Hindlimb muscle (tissue), 1 donor: ENCODE measurements at regions not wholly inside any gene's neighbourhood (a gene's known extent, or its start where the extent isn't known, plus 50 kb on each side); places are given as distances from the start of the nearest gene placed in this dataset.

ENCODE experiments used
- DNase-seq: peaks from one replicate; pipeline ENCODE4 v3.0.0-alpha.2; 2013

DNA sequence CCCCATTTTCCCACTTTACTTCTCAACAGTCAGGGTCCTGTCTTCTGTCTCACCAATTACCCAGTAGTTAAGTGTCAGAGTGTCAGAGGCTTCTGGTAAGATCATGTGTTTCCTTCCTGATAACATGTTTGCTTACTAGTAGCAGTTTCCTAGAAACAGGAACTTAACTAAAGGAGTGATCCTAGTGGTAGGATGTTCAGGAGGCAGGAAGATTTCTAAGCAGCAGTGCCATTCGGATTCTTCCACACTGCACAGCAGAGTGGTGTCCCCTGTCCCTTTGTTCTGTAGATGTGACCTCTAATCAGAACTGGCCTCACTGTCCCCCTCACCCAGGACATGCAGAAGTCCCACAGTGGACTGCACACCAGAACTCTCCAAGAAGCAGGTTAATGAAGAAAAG lies 221.8 kb upstream of the OSR1 start:
- DNase-seq: no peak

DNA sequence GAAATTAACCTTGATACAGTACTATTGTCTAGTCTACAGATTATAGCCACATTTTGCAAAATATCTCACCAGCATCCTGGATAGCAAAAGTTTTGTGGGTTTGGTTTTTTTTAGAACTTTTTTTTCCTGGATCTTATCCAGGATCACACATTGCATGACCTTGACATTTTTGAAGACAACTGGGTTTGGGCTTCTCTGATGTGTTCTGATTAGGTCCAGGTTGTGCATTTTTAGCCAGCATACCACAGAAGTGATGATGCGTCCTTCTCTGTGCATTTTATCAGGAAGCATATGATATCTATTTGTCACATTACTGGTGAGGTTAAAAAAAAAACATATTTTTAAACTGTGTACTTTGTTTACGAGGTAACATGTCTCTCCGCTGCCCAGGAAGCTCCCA lies 221.0 kb upstream of the OSR1 start:
- no peak for DNase-seq

DNA sequence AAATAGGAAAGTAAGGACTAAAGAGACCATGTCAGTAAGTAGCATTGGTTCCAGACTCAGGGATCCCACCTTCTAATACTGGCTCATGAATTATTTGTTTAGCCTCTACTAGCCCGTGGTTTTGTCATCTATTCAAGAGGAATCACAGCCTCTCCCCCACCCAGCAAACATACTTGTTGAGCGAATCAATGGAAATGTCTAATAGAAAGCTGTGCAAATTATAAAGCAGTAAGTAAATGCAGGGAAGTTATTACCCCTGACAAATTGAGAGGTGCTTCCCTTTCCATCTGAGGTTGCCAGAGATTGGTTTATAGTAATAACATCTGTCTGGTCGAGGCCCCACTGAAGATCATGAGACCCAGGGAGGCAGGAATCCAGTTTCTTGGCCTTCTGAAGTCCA lies 219.3 kb upstream of the OSR1 start:
- no peak for DNase-seq

DNA sequence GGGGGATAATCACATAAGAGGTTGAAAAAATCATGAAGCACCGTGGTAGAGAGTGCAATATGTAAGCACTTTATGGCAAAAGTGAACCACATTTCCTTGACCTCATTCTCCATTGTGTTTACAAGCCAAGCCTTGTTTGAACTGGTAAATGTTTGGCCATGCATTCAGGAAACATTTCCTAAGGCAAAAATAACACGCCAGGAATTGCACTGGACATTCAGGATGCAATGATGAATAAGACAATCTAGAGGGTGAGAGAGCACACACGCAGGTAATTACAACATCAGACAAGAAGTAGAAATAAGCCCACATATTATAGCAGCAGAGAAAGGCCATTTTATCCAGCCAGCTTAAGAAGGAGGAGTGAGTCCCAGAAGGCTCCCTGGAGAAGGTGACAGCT lies 218.0 kb upstream of the OSR1 start:
- no peak for DNase-seq

DNA sequence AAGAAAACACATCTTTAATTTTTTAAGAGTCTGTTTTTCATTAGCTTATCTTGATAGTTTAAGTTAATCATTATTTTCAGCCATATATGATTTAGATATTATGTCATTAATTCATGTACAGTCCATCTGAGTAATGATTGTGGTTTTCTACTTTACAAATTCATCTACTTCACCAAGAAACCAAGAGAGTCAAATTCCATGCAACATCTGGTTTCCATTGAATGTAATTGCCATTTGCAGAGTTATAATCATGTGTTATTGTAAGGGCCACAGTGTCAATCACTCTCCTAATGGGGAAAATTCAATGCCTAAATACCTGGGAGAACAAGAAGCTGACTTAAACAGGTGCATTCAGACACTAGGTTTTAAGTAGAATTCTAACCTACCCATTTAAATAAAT lies 217.2 kb upstream of the OSR1 start:
- no peak for DNase-seq

DNA sequence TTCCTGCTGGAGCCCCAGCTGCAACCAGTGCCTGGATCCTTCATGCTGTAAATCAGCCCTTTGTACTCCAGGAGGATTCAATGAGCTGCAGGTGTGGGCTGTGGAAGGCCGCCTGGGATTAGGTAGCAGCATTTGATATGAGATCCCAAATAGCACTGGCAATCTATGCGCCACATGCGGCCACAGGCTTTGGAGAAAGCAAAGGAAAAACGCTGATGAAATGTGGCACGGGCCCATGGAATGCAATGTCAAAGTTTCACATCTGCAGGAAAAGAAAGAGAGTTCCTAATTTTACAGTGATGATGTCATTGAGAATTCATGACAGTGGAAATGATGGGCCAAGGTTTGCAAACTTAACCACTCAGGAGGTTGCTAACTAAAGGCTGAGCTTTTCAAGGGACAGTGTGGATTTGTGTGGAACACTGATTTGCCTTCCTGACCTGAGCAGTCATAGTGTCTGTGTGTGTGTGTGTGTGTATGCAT lies 216.4 kb upstream of the OSR1 start:
- peak; percentile 89 for DNase-seq

DNA sequence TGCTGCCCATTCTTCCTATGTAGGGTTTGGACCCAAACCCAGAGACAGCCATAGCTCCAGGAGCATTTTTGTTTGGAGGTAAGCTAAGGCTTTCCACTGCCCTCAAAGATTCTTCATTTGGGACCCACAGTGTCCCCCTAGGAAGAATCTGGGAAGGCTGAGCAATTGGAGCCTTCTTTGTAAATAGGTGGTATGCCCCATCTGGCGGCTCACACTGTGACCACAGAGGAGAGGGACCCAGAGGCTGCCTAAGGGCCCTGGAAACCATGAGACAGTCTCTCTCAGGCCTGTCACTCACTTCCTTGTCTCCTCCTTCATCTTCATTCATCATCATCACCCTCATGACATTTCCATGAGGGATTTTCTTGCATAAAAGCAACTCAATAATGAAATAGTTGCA lies 215.4 kb upstream of the OSR1 start:
- no peak for DNase-seq

DNA sequence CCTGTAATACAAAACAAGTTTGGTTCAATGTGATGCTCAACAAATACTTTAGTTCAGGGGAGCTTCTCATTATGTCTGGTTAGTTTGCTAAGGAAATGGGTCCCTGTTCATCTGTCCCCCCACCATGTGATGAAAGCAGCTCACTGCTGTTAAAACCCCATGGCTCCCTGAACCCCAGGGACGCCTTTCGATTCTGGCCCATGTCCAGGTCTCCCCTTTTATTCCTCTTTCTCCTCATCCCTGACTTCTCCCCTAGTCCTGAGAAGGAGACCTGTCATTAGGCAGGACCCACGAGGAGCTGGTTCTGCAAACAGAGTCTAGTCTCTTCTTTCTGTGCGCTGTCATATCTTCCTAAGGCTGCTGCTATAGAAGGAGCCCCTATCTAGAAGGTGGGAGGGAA lies 213.3 kb upstream of the OSR1 start:
- no peak for DNase-seq

DNA sequence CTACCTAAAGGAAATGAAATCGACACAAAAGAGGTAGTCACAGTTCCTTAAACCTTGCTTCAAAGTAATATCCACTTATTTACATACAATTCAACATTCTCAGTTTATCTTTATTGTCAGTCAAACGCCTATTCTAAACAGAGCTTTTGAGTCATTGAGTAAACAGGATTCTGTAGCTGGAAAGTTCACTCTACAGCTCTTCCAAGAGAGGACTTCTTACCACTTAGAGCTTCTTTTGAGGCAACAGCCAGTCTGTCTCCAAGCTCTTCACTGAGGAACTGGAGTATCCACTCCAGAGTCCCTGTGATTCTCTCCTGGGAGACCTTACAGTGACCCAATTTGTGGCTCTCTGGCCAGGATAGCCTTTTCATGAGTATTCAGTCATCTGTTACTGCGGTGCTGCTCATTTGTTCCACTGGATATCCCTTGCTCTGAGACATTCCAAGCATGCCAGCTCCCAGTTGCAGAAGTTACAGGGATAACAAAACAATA lies 210.9 kb upstream of the OSR1 start:
- no peak for DNase-seq

DNA sequence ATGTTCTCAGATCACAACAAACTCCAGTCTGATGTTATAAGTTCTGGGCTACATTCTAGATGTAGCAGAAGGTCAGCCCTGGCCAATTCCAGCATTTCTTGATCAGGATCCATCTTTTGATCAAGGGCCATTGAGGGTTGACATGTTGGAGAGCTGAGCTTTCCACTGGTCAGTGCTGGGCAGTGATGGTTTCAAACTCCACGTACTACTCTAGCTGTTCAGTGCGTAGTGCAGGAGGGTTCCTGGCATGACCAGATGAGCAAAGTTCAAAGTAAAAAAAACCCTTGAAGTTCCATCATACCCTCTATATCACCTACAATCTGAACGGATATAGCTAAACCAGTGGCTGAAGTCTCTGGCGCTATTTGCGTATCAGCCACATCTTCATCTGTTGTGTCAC lies 210.4 kb upstream of the OSR1 start:
- no peak for DNase-seq

DNA sequence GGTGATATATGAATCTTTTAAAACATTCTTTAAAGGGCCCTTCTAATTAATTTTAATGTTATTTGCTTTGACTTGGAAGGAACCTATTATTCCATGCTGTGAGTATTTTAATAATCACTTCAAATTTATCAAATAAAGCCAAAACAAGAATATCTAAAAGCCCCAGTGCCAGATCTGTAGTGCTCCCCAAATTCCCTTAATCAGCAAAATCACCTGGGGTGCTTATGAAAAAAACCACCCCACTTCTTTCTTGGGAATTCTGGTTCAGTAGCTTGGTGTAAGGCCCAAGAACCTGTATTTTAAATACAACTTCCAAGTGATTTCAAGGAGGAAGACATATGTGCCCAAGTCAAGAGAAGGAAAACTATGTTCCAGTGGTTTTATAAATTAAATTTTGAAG lies 202.4 kb upstream of the OSR1 start:
- no peak for DNase-seq

DNA sequence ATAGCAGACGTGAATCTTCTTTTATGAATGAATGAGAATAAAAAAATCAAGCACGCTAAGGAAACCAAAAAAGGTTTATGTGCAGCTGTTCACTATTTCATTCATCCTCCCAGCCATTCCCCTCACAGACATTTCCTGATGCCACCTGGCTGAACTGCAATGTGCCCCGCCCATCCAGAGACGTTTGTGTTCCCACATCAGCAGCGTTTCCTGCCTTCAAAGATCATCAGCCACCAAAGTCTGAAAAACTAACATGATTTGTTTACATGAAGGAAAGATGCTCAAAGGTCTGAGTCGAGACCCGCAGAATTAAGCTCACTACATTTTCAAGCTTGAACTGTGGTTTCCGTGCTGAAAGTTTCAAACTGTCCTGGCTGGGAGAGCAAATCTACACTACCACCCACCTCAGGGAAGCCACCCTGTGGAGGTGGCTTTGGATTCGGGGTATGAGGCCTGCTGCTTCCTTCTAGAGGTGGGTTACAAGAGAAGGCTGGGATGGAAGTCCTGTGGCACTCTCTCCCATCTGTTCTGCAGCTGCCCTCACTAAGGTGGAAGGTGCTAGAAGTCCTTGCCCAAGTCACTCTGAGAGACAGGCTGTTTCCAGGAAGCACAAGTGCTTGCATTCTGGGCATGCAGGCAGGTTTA lies 201.3 kb upstream of the OSR1 start:
- DNase-seq: no peak

DNA sequence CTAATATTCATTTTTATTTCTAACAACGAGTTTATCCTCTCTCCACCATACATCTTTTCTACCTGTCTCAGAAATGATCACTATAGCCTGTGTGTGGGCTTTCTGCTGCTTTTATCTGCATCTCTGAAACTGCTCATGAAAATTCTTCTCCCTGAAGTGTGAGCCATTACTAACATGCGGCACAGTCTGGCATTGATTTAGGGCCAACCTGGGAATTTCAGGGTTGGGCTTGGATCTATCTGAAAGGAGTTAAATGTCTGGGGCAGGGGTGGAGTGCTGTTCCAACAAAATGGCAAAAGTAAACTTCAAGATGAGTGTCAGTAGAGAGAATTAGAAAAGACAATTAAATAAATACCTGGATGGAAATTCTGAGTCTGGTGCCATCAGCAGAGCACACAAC lies 198.2 kb upstream of the OSR1 start:
- DNase-seq: no peak

DNA sequence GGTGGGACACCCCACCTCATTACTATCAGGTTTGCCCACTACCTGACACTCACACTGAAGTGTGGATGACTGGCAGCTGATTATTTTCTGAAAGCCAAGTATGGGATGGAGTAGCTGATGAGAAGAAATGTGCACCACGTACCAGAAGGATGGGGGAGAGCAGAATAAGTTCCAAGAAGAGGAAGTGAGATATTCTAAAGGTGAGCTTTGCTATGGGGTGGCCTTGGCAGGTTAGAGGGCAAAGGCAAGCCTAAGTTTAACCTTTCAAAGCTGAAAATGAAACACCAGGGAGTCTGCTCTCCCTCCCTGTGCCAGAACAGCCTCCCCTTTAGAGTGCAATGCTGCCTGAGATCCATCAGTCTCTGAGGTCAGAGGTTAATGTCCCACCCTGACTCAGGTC lies 196.1 kb upstream of the OSR1 start:
- no peak for DNase-seq

DNA sequence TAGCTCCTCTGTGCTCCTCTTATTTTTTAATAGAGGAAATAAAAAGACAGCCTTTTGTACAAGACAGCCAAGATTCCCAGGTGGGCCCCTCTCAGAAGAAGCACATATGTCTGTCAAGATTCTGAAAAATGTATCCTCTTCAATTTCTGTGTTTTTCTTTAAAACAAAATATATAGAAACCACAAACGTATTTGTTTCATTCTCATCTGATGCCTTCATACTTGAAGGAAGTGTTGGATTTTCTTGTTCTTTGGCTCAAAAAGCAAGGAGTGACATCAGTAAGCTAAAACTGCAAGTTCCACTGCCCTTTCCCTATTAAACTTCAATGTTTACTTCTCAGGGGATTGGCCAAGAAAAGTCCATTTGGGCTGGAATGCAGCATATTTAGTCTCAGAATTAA lies 193.8 kb upstream of the OSR1 start:
- no peak for DNase-seq

DNA sequence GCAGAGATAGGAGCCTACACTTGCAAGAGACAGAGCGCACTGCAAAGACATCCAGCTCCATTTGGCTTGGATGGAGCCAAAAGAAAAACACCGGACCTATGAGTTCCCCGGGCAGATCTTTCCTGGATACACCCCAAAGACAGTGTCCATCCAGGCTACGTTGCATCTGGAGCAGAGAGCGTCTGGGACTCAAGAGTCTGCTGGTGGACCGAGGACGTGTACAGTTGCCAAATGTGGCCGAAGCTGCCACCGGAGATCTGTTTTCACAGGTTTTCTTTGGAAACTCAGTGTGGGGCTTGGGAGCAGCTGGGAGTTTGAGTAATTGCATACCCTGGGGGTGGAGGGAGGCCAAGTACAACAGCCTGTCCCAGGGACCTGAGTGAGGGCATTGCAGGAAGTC lies 192.3 kb upstream of the OSR1 start:
- DNase-seq: no peak

DNA sequence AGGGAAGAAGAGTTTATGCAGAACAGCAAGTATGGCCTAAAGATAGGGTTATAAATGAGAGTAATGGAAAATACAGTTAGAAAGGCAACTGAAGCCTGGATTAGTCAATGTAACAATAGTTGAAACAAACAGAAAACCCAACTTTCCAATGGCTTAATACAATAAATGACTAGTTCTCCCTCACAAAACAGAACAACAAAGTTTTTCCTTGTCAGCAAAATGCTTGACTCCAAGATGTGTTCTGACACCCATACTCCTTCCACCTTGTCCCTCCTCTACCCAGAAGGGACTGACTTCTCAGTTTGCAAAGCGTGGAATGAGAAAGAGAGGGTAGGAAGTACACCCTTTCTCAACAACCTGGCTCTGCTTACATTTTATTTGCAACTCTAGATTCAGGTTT lies 191.4 kb upstream of the OSR1 start:
- no peak for DNase-seq

DNA sequence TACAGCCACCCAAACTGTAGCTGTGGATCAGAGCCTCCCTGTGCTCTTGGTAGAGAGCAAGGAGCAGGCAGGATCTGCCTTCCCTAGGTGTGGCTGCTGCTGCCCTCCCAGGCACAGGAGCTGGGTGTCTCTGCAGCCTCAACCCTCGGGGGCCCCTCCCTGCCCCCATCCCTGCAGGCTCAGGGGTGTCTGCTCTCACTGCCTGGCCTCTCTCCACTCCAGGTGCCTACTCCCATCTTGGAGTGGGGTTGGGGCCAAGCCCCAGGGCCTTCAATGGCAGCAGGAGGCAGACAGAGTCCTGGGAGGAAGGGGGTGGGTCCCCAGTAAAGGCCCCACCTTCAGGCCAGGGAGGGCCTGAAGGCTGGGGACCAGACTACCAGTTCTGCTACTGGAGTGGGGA lies 189.7 kb upstream of the OSR1 start:
- no peak for DNase-seq

DNA sequence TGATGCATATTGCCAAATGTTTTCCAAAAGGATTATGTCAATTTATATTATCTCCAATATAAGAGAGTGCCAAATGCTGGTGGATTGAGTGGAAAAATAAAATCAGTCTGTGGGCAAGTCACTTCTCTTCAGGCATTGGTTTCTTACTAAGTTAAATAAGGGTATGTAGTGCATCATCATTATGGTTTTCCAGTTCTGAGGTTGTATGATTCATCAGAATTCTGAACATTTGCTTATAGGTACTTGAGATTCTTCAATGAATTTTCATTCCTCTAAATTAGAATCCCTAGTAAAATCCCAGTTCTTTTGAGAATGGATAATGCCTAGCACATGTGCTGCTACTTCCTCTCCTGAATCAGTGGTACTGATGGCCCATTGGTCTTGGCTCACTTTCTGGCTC lies 188.9 kb upstream of the OSR1 start:
- no peak for DNase-seq

DNA sequence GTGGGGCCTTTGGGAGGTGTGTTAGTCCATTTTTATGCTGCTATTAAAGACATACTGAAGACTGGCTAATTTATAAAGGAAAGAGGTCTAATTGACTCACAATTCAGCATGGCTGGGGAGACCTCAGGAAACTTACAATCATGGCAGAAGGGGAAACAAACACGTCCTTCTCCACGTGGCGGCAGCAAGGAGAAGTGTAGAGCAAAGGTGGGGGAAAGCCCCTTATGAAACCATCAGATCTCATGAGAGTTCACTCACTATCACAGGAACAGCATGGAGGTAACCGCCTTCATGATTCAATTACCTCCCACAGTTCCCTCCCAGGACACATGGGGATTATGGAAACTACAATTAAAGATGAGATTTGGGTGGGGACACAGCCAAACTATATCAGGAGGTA lies 187.1 kb upstream of the OSR1 start:
- no peak for DNase-seq

DNA sequence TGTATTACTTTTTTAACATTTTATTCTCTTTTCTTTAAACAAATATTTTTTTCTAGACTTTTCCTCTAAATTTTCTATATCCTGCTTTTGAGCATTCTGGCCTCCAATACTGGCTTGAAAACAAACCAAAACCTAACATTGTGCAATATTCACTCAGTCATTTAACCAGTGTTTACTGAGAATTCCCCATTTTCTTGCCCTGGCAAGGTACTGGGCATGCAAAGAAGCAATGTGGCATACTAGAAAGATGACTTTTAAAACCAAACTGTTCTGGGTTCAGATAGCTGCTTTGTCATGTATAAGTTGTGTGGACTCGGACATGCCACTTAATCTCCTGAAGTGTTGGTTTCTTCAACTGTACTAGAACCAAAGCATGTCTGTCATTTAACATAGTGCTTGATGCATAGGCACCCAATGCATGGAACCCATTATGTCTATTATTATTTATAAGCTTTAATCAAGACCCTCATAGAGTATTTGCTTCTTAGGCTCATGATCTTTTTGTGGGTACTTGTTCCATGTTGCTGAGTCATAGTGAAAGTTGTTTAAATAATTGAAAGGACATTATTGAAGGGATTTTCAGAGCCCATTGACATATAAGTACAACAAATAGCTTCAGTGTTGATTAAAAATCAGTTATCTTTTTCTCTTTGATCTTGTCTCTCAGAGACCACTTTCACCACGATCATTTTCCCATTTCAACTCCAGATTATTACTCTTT lies 185.4 kb upstream of the OSR1 start:
- DNase-seq: no peak

DNA sequence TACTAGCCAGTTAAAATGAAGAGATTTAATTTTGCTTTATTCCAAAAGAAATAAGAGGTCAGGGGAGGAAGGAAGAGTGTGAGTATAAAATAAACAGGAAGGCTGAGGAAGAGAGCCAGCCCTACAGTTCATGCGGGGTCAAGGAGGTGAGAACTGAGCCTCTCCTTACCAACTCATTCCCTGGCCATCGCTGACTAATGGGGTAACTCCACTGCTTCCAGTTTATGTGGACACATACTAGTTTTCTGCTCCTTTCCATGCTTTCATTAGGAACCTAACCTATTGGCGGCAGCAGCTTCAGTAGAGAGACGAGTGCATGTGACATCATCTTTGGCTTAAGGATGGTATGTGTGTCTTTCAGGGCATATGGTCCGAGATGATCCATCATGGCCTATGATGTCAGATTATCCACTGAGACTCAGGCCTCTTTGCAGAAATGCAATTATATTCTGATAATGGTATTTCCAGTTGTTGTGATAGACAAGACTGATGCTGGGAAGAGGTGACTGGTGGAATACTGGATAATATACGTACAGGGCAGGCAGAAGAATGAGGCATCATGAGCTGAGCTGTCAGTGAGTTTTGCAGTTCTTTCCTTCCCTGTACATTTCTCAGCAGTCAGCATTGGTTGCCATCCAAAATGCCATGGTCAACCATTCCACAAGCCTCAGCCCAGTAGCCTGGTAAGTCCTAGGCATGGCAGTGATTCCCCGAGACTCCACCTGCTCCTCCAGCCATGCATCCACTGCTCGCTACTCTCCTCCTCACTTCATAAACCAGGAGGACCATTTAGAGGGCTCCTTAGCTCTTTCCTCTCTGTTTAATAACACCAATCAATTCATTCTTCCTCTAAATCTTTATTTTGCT lies 184.6 kb upstream of the OSR1 start:
- DNase-seq: no peak

DNA sequence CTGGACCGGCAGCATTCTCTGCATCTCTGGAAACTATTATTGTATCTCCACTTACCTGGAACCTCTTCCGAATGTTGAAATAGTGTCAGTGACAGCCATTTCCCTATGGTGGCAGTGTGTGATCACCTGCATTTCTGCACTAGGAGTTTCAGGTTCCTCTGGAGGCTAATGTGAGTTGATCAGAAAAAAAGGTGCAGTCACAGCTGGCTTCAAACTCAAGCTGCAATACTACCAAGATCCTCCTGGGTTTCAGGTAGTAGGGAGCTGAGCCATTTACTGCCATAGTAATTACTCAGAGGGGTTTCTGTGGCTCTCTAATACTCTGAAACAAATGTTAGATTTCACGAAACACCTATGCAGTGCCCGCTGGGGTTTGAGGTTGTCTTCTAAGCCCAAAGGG lies 183.5 kb upstream of the OSR1 start:
- DNase-seq: no peak
